ENCODE measurements at regions not wholly inside any gene's neighbourhood (a gene's known extent, or its start where the extent isn't known, plus 50 kb on each side); places are given as distances from the start of the nearest gene placed in this dataset.
"Not testable (repeated sequence)": the region's sequence is repeated elsewhere in the genome, so short reads cannot be mapped to it uniquely, and the experiment has no call there.

DNA sequence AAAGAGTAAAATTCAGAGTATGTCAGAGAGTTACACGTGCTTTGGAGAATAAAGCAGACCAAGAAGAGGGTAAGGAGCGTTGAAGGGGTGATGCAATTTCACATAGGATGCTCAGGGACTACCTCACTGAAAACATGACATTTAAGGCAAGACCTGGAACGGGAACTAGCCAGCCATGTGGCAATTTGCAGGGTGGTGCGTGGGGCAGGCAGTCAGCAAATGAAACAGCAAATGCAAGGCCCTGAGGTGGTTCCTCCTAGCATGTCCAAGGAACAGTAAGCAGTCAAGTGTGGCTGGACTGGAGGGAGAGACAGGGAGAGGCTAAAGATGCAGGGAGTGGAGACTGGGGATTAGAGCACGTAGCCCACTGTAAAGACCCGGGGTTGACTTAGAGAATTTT is 146.1 kb upstream of the LPP start:
- no peak for DNase-seq (ENCODE audit: low read depth, low spot score)
- Histone ChIP-seq H3K36me3 (ENCODE audit: insufficient read depth, insufficient read length, low read length) (no peaks in the 10 kb centered on the region), H3K4me3 (ENCODE audit: insufficient read length, low read depth) (no peak overlapping the region), H3K9ac (ENCODE audit: insufficient read length, low read depth) (no peak overlapping the region), H3K4me1 (ENCODE audit: insufficient read depth, insufficient read length) (peaks cover 5% of the 10 kb centered on the region), H3K9me3 (ENCODE audit: insufficient read depth, low read length) (no peaks in the 10 kb centered on the region), H3K27me3 (ENCODE audit: insufficient read depth, insufficient read length) (no peaks in the 10 kb centered on the region)
- TF ChIP-seq SUZ12 (IDR thresholded peaks at IDR 0.05; ENCODE audit: extremely low read depth, insufficient read depth, insufficient read length) (no peak), YY1 (IDR thresholded peaks at IDR 0.05; ENCODE audit: insufficient read depth, insufficient read length) (no peak), ZNF274 (IDR thresholded peaks at IDR 0.05; ENCODE audit: low read depth, low read length) (no peak)

DNA sequence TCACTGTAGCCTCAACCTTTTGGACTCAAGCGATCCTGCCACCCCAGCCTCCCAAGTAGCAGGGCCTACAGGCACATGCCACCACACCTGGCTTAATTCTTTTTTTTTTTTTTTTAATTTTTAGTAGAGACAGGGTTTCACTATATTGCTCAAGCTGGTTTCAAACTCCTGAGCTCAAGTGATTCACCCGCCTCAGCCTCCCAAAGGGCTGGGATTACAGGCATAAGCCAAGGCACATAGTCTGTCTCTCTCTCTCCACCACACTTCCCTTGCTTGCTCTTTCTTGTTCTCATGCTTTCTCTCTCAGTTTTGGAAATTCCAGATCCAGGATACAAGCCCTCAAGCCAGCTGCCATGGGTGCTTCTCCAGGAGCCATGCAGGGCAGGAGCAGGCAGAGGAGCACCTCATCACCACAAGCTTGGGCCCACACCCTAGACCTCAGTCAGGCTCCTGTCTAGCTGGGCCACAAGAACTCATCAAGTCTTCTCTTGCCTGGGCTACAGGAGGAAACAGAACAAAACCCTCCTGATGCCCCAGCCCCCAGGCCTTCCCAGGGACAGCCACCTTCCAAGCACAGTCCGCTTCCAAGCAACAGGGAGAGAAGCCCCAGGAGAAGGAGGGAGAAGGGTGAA is 145.3 kb upstream of the LPP start:
- Histone ChIP-seq H3K9me3 (ENCODE audit: insufficient read depth, low read length) (no peaks in the 10 kb centered on the region), H3K9ac (ENCODE audit: insufficient read length, low read depth) (no peak overlapping the region), H3K27me3 (ENCODE audit: insufficient read depth, insufficient read length) (no peaks in the 10 kb centered on the region), H3K36me3 (ENCODE audit: insufficient read depth, insufficient read length, low read length) (no peaks in the 10 kb centered on the region), H3K4me3 (ENCODE audit: insufficient read length, low read depth) (no peak overlapping the region), H3K4me1 (ENCODE audit: insufficient read depth, insufficient read length) (no peaks in the 10 kb centered on the region)
- TF ChIP-seq ZNF274 (IDR thresholded peaks at IDR 0.05; ENCODE audit: low read depth, low read length) = no peak
- TF ChIP-seq SUZ12 (IDR thresholded peaks at IDR 0.05; ENCODE audit: extremely low read depth, insufficient read depth, insufficient read length) = no peak
- TF ChIP-seq YY1 (IDR thresholded peaks at IDR 0.05; ENCODE audit: insufficient read depth, insufficient read length) = no peak
- no peak for DNase-seq (ENCODE audit: low read depth, low spot score)

DNA sequence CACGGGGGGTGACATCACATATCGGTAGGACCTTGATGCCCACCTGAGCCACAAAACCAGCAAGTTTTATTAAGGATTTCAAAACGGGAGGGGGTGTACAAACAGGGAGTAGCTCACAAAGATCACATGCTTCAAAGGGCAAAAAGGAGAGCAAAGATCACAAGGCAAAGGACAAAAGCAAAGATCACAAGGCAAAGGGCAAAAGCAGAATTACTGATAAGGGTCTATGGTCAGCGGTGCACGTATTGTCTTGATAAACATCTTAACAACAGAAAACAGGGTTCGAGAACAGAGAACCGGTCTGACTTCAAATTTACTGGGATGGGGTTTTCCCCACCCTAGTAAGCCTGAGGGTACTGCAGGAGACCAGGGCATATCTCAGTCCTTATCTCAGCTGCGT is 143.5 kb upstream of the LPP start:
- Histone ChIP-seq H3K36me3 (ENCODE audit: insufficient read depth, insufficient read length, low read length) (no peaks in the 10 kb centered on the region), H3K4me3 (ENCODE audit: insufficient read length, low read depth) (no peak overlapping the region), H3K9ac (ENCODE audit: insufficient read length, low read depth) (no peak overlapping the region), H3K9me3 (ENCODE audit: insufficient read depth, low read length) (no peaks in the 10 kb centered on the region), H3K27me3 (ENCODE audit: insufficient read depth, insufficient read length) (no peaks in the 10 kb centered on the region), H3K4me1 (ENCODE audit: insufficient read depth, insufficient read length) (no peaks in the 10 kb centered on the region)
- TF ChIP-seq ZNF274 (IDR thresholded peaks at IDR 0.05; ENCODE audit: low read depth, low read length) = no peak
- no peak for DNase-seq (ENCODE audit: low read depth, low spot score)

- TF ChIP-seq ZNF274 (IDR thresholded peaks at IDR 0.05; ENCODE audit: low read depth, low read length) (no peak), SUZ12 (IDR thresholded peaks at IDR 0.05; ENCODE audit: extremely low read depth, insufficient read depth, insufficient read length) (no peak), YY1 (IDR thresholded peaks at IDR 0.05; ENCODE audit: insufficient read depth, insufficient read length) (no peak)
- Histone ChIP-seq H3K27me3 (ENCODE audit: insufficient read depth, insufficient read length) (no peaks in the 10 kb centered on the region), H3K4me1 (ENCODE audit: insufficient read depth, insufficient read length) (no peaks in the 10 kb centered on the region), H3K36me3 (ENCODE audit: insufficient read depth, insufficient read length, low read length) (no peaks in the 10 kb centered on the region), H3K9me3 (ENCODE audit: insufficient read depth, low read length) (no peaks in the 10 kb centered on the region), H3K4me3 (ENCODE audit: insufficient read length, low read depth) (no peak overlapping the region), H3K9ac (ENCODE audit: insufficient read length, low read depth) (no peak overlapping the region)
- DNase-seq (ENCODE audit: low read depth, low spot score) = no peak
Measured at GRCh38 chr3:188019727-188020126, 134.2 kb upstream of the LPP start.

- no peaks in the 10 kb centered on the region for H3K27me3 ChIP-seq (ENCODE audit: insufficient read depth, insufficient read length)
- no peaks in the 10 kb centered on the region for H3K4me1 ChIP-seq (ENCODE audit: insufficient read depth, insufficient read length)
- H3K4me3 ChIP-seq (ENCODE audit: insufficient read length, low read depth) = no peak overlapping the region
- no peaks in the 10 kb centered on the region for H3K9me3 ChIP-seq (ENCODE audit: insufficient read depth, low read length)
- H3K9ac ChIP-seq (ENCODE audit: insufficient read length, low read depth) = no peak overlapping the region
- no peak for DNase-seq (ENCODE audit: low read depth, low spot score)
- TF ChIP-seq SUZ12 (IDR thresholded peaks at IDR 0.05; ENCODE audit: extremely low read depth, insufficient read depth, insufficient read length) (no peak), YY1 (IDR thresholded peaks at IDR 0.05; ENCODE audit: insufficient read depth, insufficient read length) (no peak), ZNF274 (IDR thresholded peaks at IDR 0.05; ENCODE audit: low read depth, low read length) (no peak)
- H3K36me3 ChIP-seq (ENCODE audit: insufficient read depth, insufficient read length, low read length) = no peaks in the 10 kb centered on the region
Measured at GRCh38 chr3:188021041-188021440, 132.9 kb upstream of the LPP start.

- Histone ChIP-seq H3K36me3 (ENCODE audit: insufficient read depth, insufficient read length, low read length) (no peaks in the 10 kb centered on the region), H3K9ac (ENCODE audit: insufficient read length, low read depth) (no peak overlapping the region), H3K9me3 (ENCODE audit: insufficient read depth, low read length) (no peaks in the 10 kb centered on the region), H3K27me3 (ENCODE audit: insufficient read depth, insufficient read length) (no peaks in the 10 kb centered on the region), H3K4me1 (ENCODE audit: insufficient read depth, insufficient read length) (no peaks in the 10 kb centered on the region), H3K4me3 (ENCODE audit: insufficient read length, low read depth) (no peak overlapping the region)
- TF ChIP-seq ZNF274 (IDR thresholded peaks at IDR 0.05; ENCODE audit: low read depth, low read length) (no peak), YY1 (IDR thresholded peaks at IDR 0.05; ENCODE audit: insufficient read depth, insufficient read length) (no peak), SUZ12 (IDR thresholded peaks at IDR 0.05; ENCODE audit: extremely low read depth, insufficient read depth, insufficient read length) (no peak)
- DNase-seq (ENCODE audit: low read depth, low spot score) = no peak
Measured at GRCh38 chr3:188021502-188022040, 132.4 kb upstream of the LPP start.

DNA sequence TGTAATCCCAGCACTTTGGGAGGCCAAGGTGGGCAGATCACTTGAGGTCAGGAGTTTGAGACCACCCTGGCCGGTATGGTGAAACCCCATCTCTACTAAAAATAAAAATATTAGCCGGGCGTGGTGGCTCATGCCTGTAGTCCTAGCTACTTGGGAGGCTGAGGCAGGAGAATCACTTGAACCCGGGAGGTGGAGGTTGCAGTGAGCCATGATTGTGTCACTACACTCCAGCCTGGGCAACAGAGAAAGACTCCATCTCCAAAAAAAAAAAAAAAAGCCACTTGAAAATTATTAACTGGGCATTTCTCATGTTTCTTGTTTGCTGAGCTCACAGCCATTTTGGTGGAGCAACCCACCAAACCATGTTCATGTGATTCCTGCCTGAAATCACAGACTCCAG is 131.1 kb upstream of the LPP start:
- not testable (repeated sequence) for H3K9me3 ChIP-seq (ENCODE audit: insufficient read depth, low read length); H3K9ac ChIP-seq (ENCODE audit: insufficient read length, low read depth); DNase-seq (ENCODE audit: low read depth, low spot score); H3K4me3 ChIP-seq (ENCODE audit: insufficient read length, low read depth); H3K27me3 ChIP-seq (ENCODE audit: insufficient read depth, insufficient read length); H3K36me3 ChIP-seq (ENCODE audit: insufficient read depth, insufficient read length, low read length); H3K4me1 ChIP-seq (ENCODE audit: insufficient read depth, insufficient read length)

DNA sequence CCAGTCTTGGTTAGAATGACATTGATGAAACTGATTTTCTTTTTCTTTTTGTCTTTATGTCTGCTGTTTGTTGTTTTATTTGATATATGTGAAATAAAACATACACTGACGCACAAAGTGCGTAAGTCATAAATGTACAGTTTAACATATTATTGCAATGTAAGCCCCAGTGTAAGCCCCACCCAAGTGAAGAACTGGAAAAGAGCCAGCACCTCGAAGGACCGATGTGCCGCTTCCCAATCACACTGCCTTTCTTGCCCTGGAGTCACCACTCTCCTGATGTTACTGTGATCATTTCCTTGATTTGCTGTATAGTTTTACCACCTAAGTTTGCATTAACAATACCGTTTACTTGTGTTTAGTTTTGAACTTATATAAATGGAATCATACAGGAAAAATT is 128.4 kb upstream of the LPP start:
- Histone ChIP-seq H3K4me3 (ENCODE audit: insufficient read length, low read depth) (no peak overlapping the region), H3K36me3 (ENCODE audit: insufficient read depth, insufficient read length, low read length) (no peaks in the 10 kb centered on the region), H3K4me1 (ENCODE audit: insufficient read depth, insufficient read length) (no peaks in the 10 kb centered on the region), H3K9ac (ENCODE audit: insufficient read length, low read depth) (no peak overlapping the region), H3K9me3 (ENCODE audit: insufficient read depth, low read length) (no peaks in the 10 kb centered on the region), H3K27me3 (ENCODE audit: insufficient read depth, insufficient read length) (no peaks in the 10 kb centered on the region)
- no peak for TF ChIP-seq YY1 (IDR thresholded peaks at IDR 0.05; ENCODE audit: insufficient read depth, insufficient read length)
- no peak for TF ChIP-seq SUZ12 (IDR thresholded peaks at IDR 0.05; ENCODE audit: extremely low read depth, insufficient read depth, insufficient read length)
- no peak for TF ChIP-seq ZNF274 (IDR thresholded peaks at IDR 0.05; ENCODE audit: low read depth, low read length)
- no peak for DNase-seq (ENCODE audit: low read depth, low spot score)
